GM23248 (cell line): ENCODE measurements at regions not wholly inside any gene's neighbourhood (a gene's known extent, or its start where the extent isn't known, plus 50 kb on each side); places are given as distances from the start of the nearest gene placed in this dataset.

Experiments
- EZH2 ChIP-seq: fragments of 200-600 bp; sonication (generic); IDR thresholded peaks from 2 replicates; pipeline ENCODE4 v1.6.1; 2018; ENCODE audit warnings: antibody characterized with exemption, mild to moderate bottlenecking; ENCODE audit not compliant: insufficient read depth, poor library complexity, severe bottlenecking
- EZH2phosphoT487 ChIP-seq: fragments of 200-600 bp; sonication (generic); IDR thresholded peaks from 2 replicates; pipeline ENCODE4 v1.6.1; 2018; ENCODE audit warnings: antibody characterized with exemption, moderate library complexity, mild to moderate bottlenecking, low read depth; ENCODE audit not compliant: insufficient read depth

DNA sequence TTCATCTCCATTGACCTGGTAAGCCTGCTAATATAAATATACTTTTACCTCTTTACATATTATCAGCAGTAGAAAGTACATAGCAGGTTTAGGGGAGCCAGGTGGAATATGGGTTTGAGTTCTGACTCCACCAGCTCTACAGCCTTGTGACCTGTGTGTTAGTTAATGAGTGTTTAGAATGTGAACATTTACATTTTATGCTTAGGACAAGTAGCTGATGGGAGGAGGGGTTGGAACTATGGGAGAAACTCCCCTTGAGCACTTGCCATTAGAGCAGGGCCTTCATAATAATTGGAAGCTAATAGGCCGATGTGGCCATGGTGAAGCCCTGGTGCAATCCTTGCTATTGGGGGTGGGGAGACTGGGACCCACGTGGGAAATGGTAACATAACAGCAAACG, 148.3 kb upstream of the NTRK2 start:
- TF ChIP-seq EZH2phosphoT487 (no peak), EZH2 (no peak)
